GM12878 (cell line): ENCODE measurements at regions not wholly inside any gene's neighbourhood (a gene's known extent, or its start where the extent isn't known, plus 50 kb on each side); places are given as distances from the start of the nearest gene placed in this dataset.

Source experiments
- ATAC-seq: fragments of 200-7000 bp; cut with Tn5 transposase; 3 replicates; pipeline ENCODE4 v1.9.1; 2020; ENCODE audit warnings: mild to moderate bottlenecking, moderate library complexity
- BruUV-seq: library from RNA; stranded (reverse); fragments of 400-500 nt; replicated peaks from 2 replicates; lab custom pipeline; 2021; lab: Mats Ljungman, UMichigan
- CTCF ChIA-PET: fragments of 300-600 bp; sonication (Branson Sonifier 250); formaldehyde crosslinking; extraction: SDS; loops from one replicate; lab custom pipeline; 2021; ENCODE audit warnings: inconsistent platforms; lab: Yijun Ruan, JAX
- POLR2A ChIA-PET: fragments of 350-600 bp; formaldehyde crosslinking; extraction: SDS; loops from one replicate; lab custom pipeline; 2021; ENCODE audit warnings: inconsistent platforms; lab: Charles Lee
- RAD21 ChIA-PET: fragments of 300-600 bp; sonication (Branson Sonifier 250); formaldehyde crosslinking; loops from one replicate; lab custom pipeline; 2023; ENCODE audit warnings: antibody characterized with exemption; ENCODE audit not compliant: unreplicated experiment; lab: Charles Lee
- SMC1A ChIA-PET: fragments of 300-600 bp; sonication (Branson Sonifier 250); formaldehyde crosslinking; loops from one replicate; lab custom pipeline; 2023; ENCODE audit not compliant: unreplicated experiment, uncharacterized antibody; lab: Charles Lee
- DNase-seq: peaks from one replicate; pipeline ENCODE4 v3.0.0-alpha.2; 2011; ENCODE audit warnings: low read depth, low spot score
- FAIRE-seq: peaks from 3 replicates; lab custom pipeline; 2011; peaks lifted over from hg19 to GRCh38; lab: Jason Lieb, UNC
- H2AFZ ChIP-seq: 2 replicates; pipeline ENCODE4 v1.6.0; 2011; ENCODE audit warnings: low read depth, low read length, control low read depth; ENCODE audit not compliant: control insufficient read depth
- H3K27ac ChIP-seq: 2 replicates; pipeline ENCODE4 v1.5.1; 2011; ENCODE audit warnings: control low read depth; ENCODE audit not compliant: control insufficient read depth, insufficient read depth
- H3K27me3 ChIP-seq, 2 experiments: replicated peaks in 1 of 2; 2 replicates each; pipeline versions ENCODE4 v1.6.0 to v1.6.1; 2011; ENCODE audit warnings: low read length in 1 of 2; ENCODE audit not compliant: control insufficient read depth in 2 of 2, insufficient read depth in 2 of 2
- H3K36me3 ChIP-seq, 2 experiments: 2 replicates each; pipeline ENCODE4 v1.5.1; 2011; ENCODE audit warnings: low read length in 1 of 2; ENCODE audit not compliant: control insufficient read depth in 2 of 2, insufficient read depth in 2 of 2
- H3K4me1 ChIP-seq: 2 replicates; pipeline ENCODE4 v1.6.1; 2011; ENCODE audit warnings: mild to moderate bottlenecking, low read length, moderate library complexity, mixed read lengths; ENCODE audit not compliant: control insufficient read depth, insufficient read depth
- H3K4me2 ChIP-seq: 2 replicates; pipeline ENCODE4 v1.6.0; 2011; ENCODE audit warnings: control low read depth; ENCODE audit not compliant: control insufficient read depth, insufficient read depth
- H3K4me3 ChIP-seq: fragments of 200-600 bp; sonication (generic); 2 replicates; pipeline ENCODE4 v1.5.1; 2016
- H3K79me2 ChIP-seq: 2 replicates; pipeline ENCODE4 v1.6.0; 2011; ENCODE audit warnings: low read length; ENCODE audit not compliant: control insufficient read depth, insufficient read depth
- H3K9ac ChIP-seq: 2 replicates; pipeline ENCODE4 v1.8.0; 2011; ENCODE audit warnings: low read length, control low read depth, mixed read lengths; ENCODE audit not compliant: control insufficient read depth, insufficient read depth
- H3K9me3 ChIP-seq: replicated peaks from 3 replicates; pipeline ENCODE4 v1.5.1; 2011; ENCODE audit warnings: mild to moderate bottlenecking, low read length; ENCODE audit not compliant: control insufficient read depth, insufficient read depth
- H4K20me1 ChIP-seq: 2 replicates; pipeline ENCODE4 v1.6.0; 2011; ENCODE audit not compliant: control insufficient read depth, insufficient read depth
- ASH2L ChIP-seq: fragments of 300-600, 200-600 bp; sonication (generic); IDR thresholded peaks from 2 replicates; pipeline ENCODE4 v1.6.1; 2017; ENCODE audit warnings: low read depth, mild to moderate bottlenecking, borderline replicate concordance
- IKZF1 ChIP-seq: fragments of 450-650 bp; conservative IDR thresholded peaks from 2 replicates; pipeline ENCODE4 v1.6.1; 2017; ENCODE audit warnings: antibody characterized with exemption, mild to moderate bottlenecking
- IKZF2 ChIP-seq, 2 experiments: fragments of 450-650 bp; IDR thresholded peaks; 2 replicates each; pipeline ENCODE4 v1.6.1; 2017; ENCODE audit warnings: mild to moderate bottlenecking in 2 of 2, moderate library complexity in 2 of 2
- MXI1 ChIP-seq: fragments of 150-350 bp; IDR thresholded peaks from 2 replicates; pipeline ENCODE4 v1.6.1; 2011; ENCODE audit warnings: low read depth, mild to moderate bottlenecking, inconsistent platforms, low read length, improper control_type of control experiment
- NBN ChIP-seq: fragments of 450-650 bp; IDR thresholded peaks from 2 replicates; pipeline ENCODE4 v1.6.1; 2016
- NKRF ChIP-seq: fragments of 450-650 bp; conservative IDR thresholded peaks from 2 replicates; pipeline ENCODE4 v1.6.1; 2017; ENCODE audit warnings: mild to moderate bottlenecking, moderate library complexity
- PAX5 ChIP-seq: IDR thresholded peaks from 2 replicates; pipeline ENCODE4 v1.6.1; 2011; ENCODE audit warnings: low read depth, low read length, borderline replicate concordance
- RELB ChIP-seq: fragments of 450-650 bp; IDR thresholded peaks from 2 replicates; pipeline ENCODE4 v1.6.1; 2017; ENCODE audit warnings: low read depth, mild to moderate bottlenecking, moderate library complexity
- SMAD1 ChIP-seq: fragments of 450-650 bp; IDR thresholded peaks from 2 replicates; pipeline ENCODE4 v1.6.1; 2018; ENCODE audit warnings: mild to moderate bottlenecking, low read depth; ENCODE audit not compliant: partially characterized antibody
- SUZ12 ChIP-seq: fragments of 200-600 bp; sonication (generic); IDR thresholded peaks from one replicate; pipeline ENCODE4 v1.6.1; 2018; ENCODE audit warnings: antibody characterized with exemption, mild to moderate bottlenecking; ENCODE audit not compliant: unreplicated experiment
- ZBTB33 ChIP-seq: fragments of 450-650 bp; IDR thresholded peaks from 2 replicates; pipeline ENCODE4 v1.6.1; 2017; ENCODE audit warnings: mild to moderate bottlenecking
- WGBS: methylation state at CpG from one replicate; pipeline ENCODE4 v1.1.6; 2016; ENCODE audit warnings: low lambda C conversion rate; ENCODE audit not compliant: insufficient replicate concordance, insufficient coverage; ENCODE audit errors: missing lambda C conversion rate; 5-methylcytosine and 5-hydroxymethylcytosine counted together
- in situ Hi-C: fragments of 300-500 bp; cut with MboI; formaldehyde crosslinking; loops from 9 replicates; pipeline ENCODE4 v1.14.3; 2018; ENCODE audit warnings: mixed read lengths
- intact Hi-C: fragments of 100-400 bp; cut with micrococcal nuclease; formaldehyde crosslinking; loops from one replicate; pipeline ENCODE4 v1.14.2; 2022; ENCODE audit not compliant: unreplicated experiment

GRCh38 chr7:3217166-3217565 is 83.9 kb upstream of the SDK1 start:
- Histone ChIP-seq H3K9me3 (no peaks in the 10 kb centered on the region), H3K36me3 (no peaks in the 10 kb centered on the region), H3K4me1 (no peaks in the 10 kb centered on the region), H3K79me2 (no peaks in the 10 kb centered on the region), H3K4me2 (no peak overlapping the region), H3K27me3 (peaks cover 0 to 3% of the 10 kb centered on the region in 2 experiments; a peak in 1 of 4 replicates), H2AFZ (no peak overlapping the region), H3K9ac (no peak overlapping the region), H4K20me1 (no peaks in the 10 kb centered on the region), H3K4me3 (no peak overlapping the region), H3K27ac (no peak overlapping the region)
- ChIA-PET CTCF (interaction anchor here (1.4 kb wide), 1 partner anchor 330 kb away, joined by 3 read pairs; no protein-coding TSS in a partner anchor), SMC1A (no interaction called here), POLR2A (no interaction called here), RAD21 (no interaction called here)
- FAIRE-seq (no peak), ATAC-seq (no peak), DNase-seq (no peak)
- 15% methylated on average over 3 of the region's 3 CpGs for WGBS
- TF ChIP-seq IKZF1 = no peak
- no peak for TF ChIP-seq NBN
- no peak for TF ChIP-seq NKRF
- TF ChIP-seq IKZF2 (IDR thresholded peaks at IDR 0.05) = no peak
- BruUV-seq = no TSS peak
- in situ Hi-C loops (no loop called here), intact Hi-C loops (no loop called here)

- no peak for DNase-seq
- RAD21 ChIA-PET = no interaction called here
- no peaks in the 10 kb centered on the region for H3K36me3 ChIP-seq
- no peak for FAIRE-seq
- intact Hi-C loops (no loop called here), in situ Hi-C loops (no loop called here)
- 19% methylated on average over 10 of the region's 10 CpGs for WGBS
- no peaks in the 10 kb centered on the region for H3K9me3 ChIP-seq
- SMC1A ChIA-PET = interaction anchor here (0.8 kb wide), 1 partner anchor 509 kb away, joined by 3 read pairs; no protein-coding TSS in a partner anchor
- no TSS peak for BruUV-seq
- H3K9ac ChIP-seq = no peak overlapping the region
- H3K4me1 ChIP-seq = no peaks in the 10 kb centered on the region
- no peak overlapping the region for H3K4me3 ChIP-seq
- no peak overlapping the region for H3K27ac ChIP-seq
- no peak overlapping the region for H2AFZ ChIP-seq
- no peak overlapping the region for H3K4me2 ChIP-seq
- ATAC-seq = no peak
- no peaks in the 10 kb centered on the region for H3K79me2 ChIP-seq
- CTCF ChIA-PET = interaction anchor here (1.3 kb wide), 1 partner anchor 23 kb away, joined by 3 read pairs; no protein-coding TSS in a partner anchor
- H3K27me3 ChIP-seq = peaks cover 0 to 3% of the 10 kb centered on the region in 2 experiments; a peak in 1 of 4 replicates
- POLR2A ChIA-PET = no interaction called here
- no peaks in the 10 kb centered on the region for H4K20me1 ChIP-seq
- TF ChIP-seq ZBTB33 (no peak), MXI1 (no peak), RELB (no peak), SMAD1 (no peak), ASH2L (no peak), PAX5 (no peak), SUZ12 (no peak)
These were observed 82.4 kb upstream of the SDK1 start for GRCh38 chr7:3218411-3219225.
